Erythroblast (primary cell): ENCODE measurements at regions not wholly inside any gene's neighbourhood (a gene's known extent, or its start where the extent isn't known, plus 50 kb on each side); places are given as distances from the start of the nearest gene placed in this dataset.

Source experiments
- DNase-seq, 2 experiments: peaks; one replicate each; lab custom pipeline; 2025; lab: John Stamatoyannopoulos, UW
- GATA1 ChIP-seq: IDR thresholded peaks from 2 replicates; pipeline ENCODE4 v1.6.1; 2011; ENCODE audit warnings: low read depth, mild to moderate bottlenecking, control low read depth, low read length, moderate library complexity
- POLR2A ChIP-seq: IDR thresholded peaks from 2 replicates; pipeline ENCODE4 v1.6.1; 2011; ENCODE audit warnings: mild to moderate bottlenecking, low read length

DNA sequence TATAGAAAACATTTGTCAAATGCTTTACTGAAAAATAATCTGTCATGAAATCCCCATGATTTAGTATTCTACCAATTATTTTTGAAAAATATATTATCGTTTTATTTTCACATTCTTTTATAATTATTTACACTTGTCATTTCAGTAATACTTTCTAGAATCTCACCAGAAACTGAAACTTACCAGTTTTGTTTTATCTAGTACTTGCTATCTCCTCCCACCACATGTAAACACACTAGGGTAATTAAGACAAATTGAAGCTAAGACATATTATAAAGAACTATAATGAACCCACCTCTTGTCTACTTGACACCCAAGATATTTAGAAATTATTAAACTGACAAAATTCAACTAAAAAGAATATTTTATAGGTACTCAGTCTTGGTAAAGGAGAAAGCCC is 51.5 kb upstream of the GRM3 start:
- DNase-seq = no peak
- TF ChIP-seq GATA1 (no peak), POLR2A (no peak)

- TF ChIP-seq POLR2A = no peak
- TF ChIP-seq GATA1 = no peak
- DNase-seq = no peak
Observed at GRCh38 chr7:86574006-86574405, 69.7 kb upstream of the GRM3 start.

GRCh38 chr7:86558680-86559501 is 84.8 kb upstream of the GRM3 start:
- DNase-seq = no peak
- TF ChIP-seq POLR2A (no peak), GATA1 (no peak)

DNA sequence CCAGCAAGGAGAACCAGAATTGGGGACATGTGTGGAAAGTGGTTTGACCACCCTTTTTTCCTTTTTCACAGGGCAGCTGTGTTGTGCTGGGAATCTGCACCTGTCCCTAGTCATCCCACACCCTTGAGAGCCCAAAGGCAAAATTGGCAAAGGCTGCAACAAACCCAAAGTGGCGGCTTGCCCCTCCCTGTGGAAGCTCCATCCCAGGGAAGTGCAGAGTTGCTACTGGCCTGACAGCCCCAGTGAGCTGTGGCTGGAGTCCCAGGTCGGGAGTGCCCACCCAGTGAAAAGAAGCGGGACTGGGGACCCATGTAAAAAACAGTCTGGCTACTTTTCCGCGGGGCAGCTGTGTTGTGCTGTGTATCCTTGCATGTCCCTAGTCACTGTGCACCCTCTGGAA is 109.1 kb upstream of the GRM3 start:
- no peak for DNase-seq
- TF ChIP-seq POLR2A = no peak
- TF ChIP-seq GATA1 = no peak

GRCh38 chr7:86504229-86504628 is 139.5 kb upstream of the GRM3 start:
- DNase-seq = no peak
- TF ChIP-seq GATA1 = no peak
- TF ChIP-seq POLR2A = no peak

- TF ChIP-seq GATA1 (no peak), POLR2A (no peak)
- no peak for DNase-seq
Observed at GRCh38 chr7:86499986-86500385, 143.7 kb upstream of the GRM3 start.

DNA sequence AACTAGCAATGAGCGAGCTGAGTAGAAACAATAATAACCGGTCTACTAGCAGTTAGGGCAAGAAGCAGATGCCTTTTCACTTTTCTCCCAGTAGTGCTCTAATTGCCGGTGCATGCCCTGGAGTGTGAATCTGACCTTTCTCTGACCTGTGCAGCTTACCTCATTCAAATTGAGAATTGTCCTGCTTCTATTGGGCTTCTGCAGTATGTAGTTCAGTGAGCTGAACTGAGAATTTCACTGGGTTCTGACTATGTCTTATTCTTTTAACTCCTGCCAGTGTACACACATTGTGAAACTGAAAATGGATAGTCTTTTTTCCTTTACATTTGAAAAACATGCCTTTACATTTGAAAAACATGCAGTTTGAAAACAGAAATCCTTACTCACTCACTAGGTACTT is 157.9 kb upstream of the GRM3 start:
- TF ChIP-seq POLR2A = no peak
- DNase-seq = no peak

DNA sequence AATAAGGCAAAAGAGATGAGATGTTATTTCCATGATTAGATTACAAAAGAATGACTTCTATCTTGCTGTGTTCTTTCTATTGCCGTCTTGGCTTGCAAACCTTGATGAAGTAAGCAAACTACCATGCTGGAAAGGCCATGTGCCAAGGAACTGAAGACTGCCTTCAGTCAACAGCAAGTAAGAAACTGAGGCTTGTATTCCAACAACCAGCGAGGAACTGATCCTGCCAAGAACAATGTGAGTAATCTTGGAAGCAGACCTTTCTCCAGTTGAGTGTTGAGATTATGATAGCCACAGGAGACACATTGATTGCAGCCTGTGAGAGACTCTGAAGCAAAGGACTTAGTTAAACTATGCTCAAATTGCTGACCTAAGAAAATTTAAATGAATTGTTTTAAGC is 164.6 kb upstream of the GRM3 start:
- no peak for DNase-seq
- TF ChIP-seq GATA1 (no peak), POLR2A (no peak)

DNA sequence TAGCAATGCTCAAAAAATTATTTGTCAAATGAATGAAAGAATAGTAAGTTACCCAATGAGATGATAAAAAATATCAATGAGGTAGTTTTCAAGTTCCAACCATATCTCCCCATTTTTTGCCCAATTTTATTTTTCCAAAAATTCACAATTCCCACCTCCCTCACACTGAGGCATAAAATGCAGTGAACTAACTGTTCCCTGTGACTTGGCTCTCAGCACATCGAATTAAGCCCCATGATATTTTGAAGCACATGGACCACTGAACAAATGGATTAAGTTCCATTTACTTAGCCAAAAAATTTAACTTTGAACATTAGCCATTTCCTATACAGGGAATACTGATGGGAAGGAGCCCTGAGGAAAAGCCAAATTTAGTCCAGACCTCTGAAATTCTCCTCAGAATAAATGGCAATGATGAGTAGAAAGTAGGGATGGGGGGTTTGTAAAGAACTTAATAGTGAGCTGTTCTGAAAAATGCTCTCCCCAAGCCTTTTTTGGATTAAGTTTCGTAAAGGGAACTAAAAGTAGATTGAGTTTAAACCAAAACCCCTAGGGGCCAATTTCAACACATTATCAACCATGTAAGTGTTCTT is 166.3 kb upstream of the GRM3 start:
- no peak for DNase-seq
- TF ChIP-seq GATA1 (no peak), POLR2A (no peak)

DNA sequence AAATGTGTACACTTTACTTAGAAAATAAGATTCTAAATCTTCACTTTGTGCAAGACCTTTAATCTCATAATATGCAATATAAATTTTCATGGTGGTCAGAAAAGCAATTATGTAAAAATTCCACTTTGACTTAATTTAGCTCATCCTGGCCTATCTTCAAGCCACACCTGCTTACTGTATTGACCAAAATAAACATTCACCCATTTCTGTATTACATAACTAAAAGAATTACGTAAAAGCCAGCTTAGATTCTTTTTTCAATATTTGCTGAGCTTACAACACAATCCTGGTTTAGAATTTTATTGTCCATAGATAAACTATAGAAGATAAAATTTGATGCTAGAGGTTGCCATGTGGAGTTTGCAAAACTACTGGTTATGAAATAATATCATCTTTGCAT is 172.9 kb upstream of the GRM3 start:
- DNase-seq = no peak
- TF ChIP-seq POLR2A = no peak
- no peak for TF ChIP-seq GATA1

DNA sequence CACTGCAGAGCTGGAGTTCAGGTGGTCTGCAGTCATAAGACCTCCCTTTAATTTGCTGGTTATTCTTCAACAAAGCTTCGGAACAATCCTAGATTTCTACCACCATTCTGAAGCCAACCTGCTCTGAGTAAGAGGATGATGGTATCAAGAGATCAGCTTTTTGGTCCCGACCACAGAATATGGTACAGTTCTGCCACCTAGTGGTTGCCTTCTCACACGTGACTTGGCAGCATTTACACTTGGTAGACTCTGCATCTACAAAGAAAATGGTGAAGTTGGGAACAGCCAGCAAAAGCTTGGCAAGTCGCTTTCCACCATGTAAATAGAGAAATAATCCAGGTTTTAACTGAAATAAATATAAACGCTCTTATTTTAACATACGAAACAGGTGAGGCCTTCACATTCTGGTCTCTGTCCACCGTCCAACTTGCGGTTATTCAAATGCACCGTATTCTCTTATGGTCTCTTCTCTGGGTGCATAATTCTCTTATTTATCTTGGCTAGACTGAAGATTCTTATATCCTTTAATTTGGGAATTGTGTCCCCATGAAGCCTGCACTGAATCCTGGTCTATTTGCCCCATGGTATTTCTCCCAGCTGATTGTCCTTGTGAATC is 173.9 kb upstream of the GRM3 start:
- TF ChIP-seq GATA1 = no peak
- TF ChIP-seq POLR2A = no peak
- peak; percentile 76 to 84 for DNase-seq

- DNase-seq = no peak
Observed at GRCh38 chr7:86454753-86455152, 189.0 kb upstream of the GRM3 start.

GRCh38 chr7:86453454-86453853 is 190.3 kb upstream of the GRM3 start:
- TF ChIP-seq POLR2A (no peak), GATA1 (no peak)
- DNase-seq = no peak

More at GRCh38 chr7:86454753-86455152, 189.0 kb upstream of the GRM3 start:
- no peak for TF ChIP-seq GATA1
- no peak for TF ChIP-seq POLR2A

GRCh38 chr7:86448856-86449255 is 194.9 kb upstream of the GRM3 start:
- TF ChIP-seq GATA1 (no peak), POLR2A (no peak)
- DNase-seq = no peak
